ENCODE measurements at regions not wholly inside any gene's neighbourhood (a gene's known extent, or its start where the extent isn't known, plus 50 kb on each side); places are given as distances from the start of the nearest gene placed in this dataset.

- no peak for DNase-seq (ENCODE audit: low spot score)
Measured at GRCh38 chr12:98149270-98149669, 366.1 kb upstream of the TMPO start.

- no peak for DNase-seq (ENCODE audit: low spot score)
Measured at GRCh38 chr12:98149691-98150210, 365.6 kb upstream of the TMPO start.

- DNase-seq (ENCODE audit: low spot score): no peak
Measured at GRCh38 chr12:98151105-98151590, 364.2 kb upstream of the TMPO start.

- no peak for DNase-seq (ENCODE audit: low spot score)
Measured at GRCh38 chr12:98151984-98152383, 363.4 kb upstream of the TMPO start.

GRCh38 chr12:98154850-98155249 lies 360.5 kb upstream of the TMPO start:
- DNase-seq (ENCODE audit: low spot score): no peak

GRCh38 chr12:98156697-98157096 lies 358.7 kb upstream of the TMPO start:
- DNase-seq (ENCODE audit: low spot score): no peak

- DNase-seq (ENCODE audit: low spot score): no peak
Measured at GRCh38 chr12:98162906-98163678, 352.3 kb upstream of the TMPO start.

- DNase-seq (ENCODE audit: low spot score): no peak
Measured at GRCh38 chr12:98172304-98172703, 343.1 kb upstream of the TMPO start.

GRCh38 chr12:98172801-98173200 lies 342.6 kb upstream of the TMPO start:
- no peak for DNase-seq (ENCODE audit: low spot score)

- DNase-seq (ENCODE audit: low spot score): no peak
Measured at GRCh38 chr12:98173773-98174427, 341.5 kb upstream of the TMPO start.

GRCh38 chr12:98174428-98174809 lies 341.0 kb upstream of the TMPO start:
- DNase-seq (ENCODE audit: low spot score): no peak

GRCh38 chr12:98178126-98178525 lies 337.3 kb upstream of the TMPO start:
- DNase-seq (ENCODE audit: low spot score): no peak

- no peak for DNase-seq (ENCODE audit: low spot score)
Measured at GRCh38 chr12:98179151-98179550, 336.2 kb upstream of the TMPO start.

- no peak for DNase-seq (ENCODE audit: low spot score)
Measured at GRCh38 chr12:98180603-98181002, 334.8 kb upstream of the TMPO start.

- no peak for DNase-seq (ENCODE audit: low spot score)
Measured at GRCh38 chr12:98182821-98183220, 332.6 kb upstream of the TMPO start.

- DNase-seq (ENCODE audit: low spot score): no peak
Measured at GRCh38 chr12:98185606-98186005, 329.8 kb upstream of the TMPO start.

- DNase-seq (ENCODE audit: low spot score): no peak
Measured at GRCh38 chr12:98188650-98189077, 326.7 kb upstream of the TMPO start.

GRCh38 chr12:98194591-98194990 lies 320.8 kb upstream of the TMPO start:
- DNase-seq (ENCODE audit: low spot score): no peak

GRCh38 chr12:98198261-98198982 lies 317.0 kb upstream of the TMPO start:
- no peak for DNase-seq (ENCODE audit: low spot score)

- no peak for DNase-seq (ENCODE audit: low spot score)
Measured at GRCh38 chr12:98208816-98209215, 306.6 kb upstream of the TMPO start.

- peak; percentile 4 for DNase-seq (ENCODE audit: low spot score)
Measured at GRCh38 chr12:98211909-98212695, 303.3 kb upstream of the TMPO start.

GRCh38 chr12:98213556-98213955 lies 301.8 kb upstream of the TMPO start:
- no peak for DNase-seq (ENCODE audit: low spot score)

All from GM03348 (cell line).